Stomach (tissue), 8 donors: ENCODE measurements at regions not wholly inside any gene's neighbourhood (a gene's known extent, or its start where the extent isn't known, plus 50 kb on each side); places are given as distances from the start of the nearest gene placed in this dataset.

Experiments used
- DNase-seq, 2 donors: peaks; one replicate each; pipeline versions ENCODE4 v3.0.0 to v3.0.0-alpha.2; 2013 to 2019
- H3K27ac ChIP-seq, 5 donors: fragments of 200-600 bp in 4 of 5; sonication (generic) in 4 of 5; one replicate each; pipeline ENCODE4 v1.5.1; 2013 to 2019; ENCODE audit warnings: mild to moderate bottlenecking in 1 of 5, moderate library complexity in 1 of 5
- H3K27me3 ChIP-seq, 3 donors: fragments of 200-600 bp; sonication (generic); one replicate each; pipeline ENCODE4 v1.5.1; 2017 to 2019; ENCODE audit warnings: mixed run types in 1 of 3
- H3K36me3 ChIP-seq, 4 donors: fragments of 200-600 bp; sonication (generic); 1 replicate in 3 of 4; 2 replicates in 1 of 4; pipeline ENCODE4 v1.5.1; 2016 to 2019
- H3K4me1 ChIP-seq, 4 donors: fragments of 200-600 bp; sonication (generic); one replicate each; pipeline ENCODE4 v1.5.1; 2016 to 2019
- H3K4me3 ChIP-seq, 4 donors: fragments of 200-600 bp; sonication (generic) in 3 of 4; one replicate each; pipeline ENCODE4 v1.5.1; 2016 to 2019; ENCODE audit warnings: mild to moderate bottlenecking in 1 of 4
- H3K9me3 ChIP-seq, 4 donors: fragments of 200-600 bp; sonication (generic); one replicate each; pipeline ENCODE4 v1.5.1; 2016 to 2019
- EP300 ChIP-seq: sonication (generic); formaldehyde crosslinking; IDR thresholded peaks from one replicate; pipeline ENCODE4 v1.6.1; 2017; ENCODE audit warnings: antibody characterized with exemption
- POLR2A ChIP-seq, 4 donors: fragments of 450-650 bp; IDR thresholded peaks; one replicate each; pipeline ENCODE4 v1.6.1; 2016; ENCODE audit warnings: antibody characterized with exemption in 4 of 4, control low read depth in 2 of 4, mild to moderate bottlenecking in 1 of 4, moderate library complexity in 1 of 4
- POLR2AphosphoS5 ChIP-seq, 3 donors: sonication (generic); formaldehyde crosslinking; IDR thresholded peaks; one replicate each; pipeline ENCODE4 v1.6.1; 2016; ENCODE audit warnings: antibody characterized with exemption in 3 of 3
- WGBS, 5 donors: extraction: QIAGEN DNeasy Blood & Tissue Kit in 3 of 5; methylation state at CpG; one replicate each; pipeline versions ENCODE4 v1.1.5 to v1.1.7; 2013 to 2018; 5-methylcytosine and 5-hydroxymethylcytosine counted together
- intact Hi-C: fragments of 100-400 bp; cut with DNase I; formaldehyde crosslinking; loops from one replicate; pipeline ENCODE4 v1.15.1; 2023; ENCODE audit warnings: low total_unique reads
- TF ChIP-seq, protein P1 (sequence below), 7 experiments: fragments of 450-650 bp in 4 of 7; fragments of 200-600 bp in 3 of 7; sonication (generic) in 3 of 7; IDR thresholded peaks; one replicate each; pipeline ENCODE4 v1.5.1; 2016 to 2019; ENCODE audit warnings: antibody characterized with exemption in 7 of 7, control low read depth in 2 of 7, mild to moderate bottlenecking in 1 of 7
- donor health status: healthy with polysubstance abuse.
- donor health status: Bipolar disorder and iron deficiency.
- donor health status: healthy.

DNA sequence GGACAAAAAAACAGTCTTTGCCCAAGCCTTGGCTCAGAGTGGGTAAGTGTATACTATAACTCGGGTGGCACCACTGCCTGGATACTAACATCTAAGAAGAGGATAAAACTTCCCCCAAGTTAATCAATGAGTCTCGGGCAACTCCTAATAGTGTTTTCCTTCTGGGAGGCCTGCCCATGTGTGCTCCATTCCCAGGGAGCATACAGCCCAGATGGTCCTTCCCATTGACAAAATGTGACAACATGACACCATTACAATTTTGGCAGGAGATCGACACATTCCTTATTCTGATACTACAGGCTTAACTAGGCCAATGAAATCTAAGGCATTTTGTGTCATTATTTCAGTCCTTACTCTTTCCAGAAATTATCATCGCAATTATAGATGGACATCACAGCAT, 52.7 kb upstream of the CRIM1 start:
- Histone ChIP-seq H3K27me3 (no peaks in the 10 kb centered on the region), H3K9me3 (no peaks in the 10 kb centered on the region), H3K4me1 (no peaks in the 10 kb centered on the region), H3K36me3 (no peaks in the 10 kb centered on the region), H3K4me3 (no peak overlapping the region), H3K27ac (no peak overlapping the region)
- DNase-seq = no peak
- WGBS, 5 donors = 83 to 89% (median 88%) methylated on average over 4 of the region's 4 CpGs
- TF ChIP-seq POLR2AphosphoS5 (IDR thresholded peaks at IDR 0.05) (no peak), POLR2A (IDR thresholded peaks at IDR 0.05) (no peak), EP300 (no peak)
- TF ChIP-seq, protein P1, sequence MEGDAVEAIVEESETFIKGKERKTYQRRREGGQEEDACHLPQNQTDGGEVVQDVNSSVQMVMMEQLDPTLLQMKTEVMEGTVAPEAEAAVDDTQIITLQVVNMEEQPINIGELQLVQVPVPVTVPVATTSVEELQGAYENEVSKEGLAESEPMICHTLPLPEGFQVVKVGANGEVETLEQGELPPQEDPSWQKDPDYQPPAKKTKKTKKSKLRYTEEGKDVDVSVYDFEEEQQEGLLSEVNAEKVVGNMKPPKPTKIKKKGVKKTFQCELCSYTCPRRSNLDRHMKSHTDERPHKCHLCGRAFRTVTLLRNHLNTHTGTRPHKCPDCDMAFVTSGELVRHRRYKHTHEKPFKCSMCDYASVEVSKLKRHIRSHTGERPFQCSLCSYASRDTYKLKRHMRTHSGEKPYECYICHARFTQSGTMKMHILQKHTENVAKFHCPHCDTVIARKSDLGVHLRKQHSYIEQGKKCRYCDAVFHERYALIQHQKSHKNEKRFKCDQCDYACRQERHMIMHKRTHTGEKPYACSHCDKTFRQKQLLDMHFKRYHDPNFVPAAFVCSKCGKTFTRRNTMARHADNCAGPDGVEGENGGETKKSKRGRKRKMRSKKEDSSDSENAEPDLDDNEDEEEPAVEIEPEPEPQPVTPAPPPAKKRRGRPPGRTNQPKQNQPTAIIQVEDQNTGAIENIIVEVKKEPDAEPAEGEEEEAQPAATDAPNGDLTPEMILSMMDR (IDR thresholded peaks at IDR 0.05) = no peak
- intact Hi-C loops = no loop called here

GRCh38 chr2:36301843-36302242, 53.7 kb upstream of the CRIM1 start:
- Histone ChIP-seq H3K9me3 (no peaks in the 10 kb centered on the region), H3K4me3 (no peak overlapping the region), H3K4me1 (no peaks in the 10 kb centered on the region), H3K27me3 (no peaks in the 10 kb centered on the region), H3K36me3 (no peaks in the 10 kb centered on the region), H3K27ac (no peak overlapping the region)
- 69 to 92% (median 83%) methylated on average over 5 of the region's 5 CpGs for WGBS, 5 donors
- intact Hi-C loops = no loop called here
- no peak for DNase-seq
- no peak for TF ChIP-seq POLR2AphosphoS5 (IDR thresholded peaks at IDR 0.05)
- TF ChIP-seq POLR2A (IDR thresholded peaks at IDR 0.05) = no peak
- no peak for TF ChIP-seq EP300
- TF ChIP-seq, protein P1 (IDR thresholded peaks at IDR 0.05) = no peak

GRCh38 chr2:36300697-36301096, 54.9 kb upstream of the CRIM1 start:
- Histone ChIP-seq H3K9me3 (no peaks in the 10 kb centered on the region), H3K4me1 (no peaks in the 10 kb centered on the region), H3K27ac (no peak overlapping the region), H3K27me3 (no peaks in the 10 kb centered on the region), H3K36me3 (no peaks in the 10 kb centered on the region), H3K4me3 (no peak overlapping the region)
- WGBS, 5 donors = 87 to 93% (median 92%) methylated on average over 5 of the region's 5 CpGs
- DNase-seq = no peak
- TF ChIP-seq POLR2AphosphoS5 (IDR thresholded peaks at IDR 0.05) = no peak
- no peak for TF ChIP-seq POLR2A (IDR thresholded peaks at IDR 0.05)
- no peak for TF ChIP-seq EP300
- TF ChIP-seq, protein P1 (IDR thresholded peaks at IDR 0.05) = no peak
- intact Hi-C loops = no loop called here

DNA sequence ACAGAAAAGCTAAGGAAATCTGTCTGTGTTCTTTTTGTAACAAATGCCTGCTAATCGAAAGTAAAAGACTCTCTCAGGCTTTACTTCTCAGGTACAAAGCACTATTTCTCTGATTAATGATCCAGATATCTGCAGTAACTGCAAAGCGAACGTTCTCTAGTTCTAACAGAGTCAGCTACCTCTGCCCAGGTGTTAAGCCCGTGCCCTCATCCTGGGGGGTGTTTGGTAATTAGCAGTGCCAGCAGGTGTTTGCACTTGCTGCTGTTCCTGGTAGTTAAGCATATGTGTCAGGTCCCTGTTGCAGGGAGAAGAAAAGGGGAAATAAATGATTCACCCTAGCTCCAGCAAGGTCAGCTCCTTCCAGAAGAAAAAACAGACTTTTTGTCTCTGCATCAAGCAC, 58.8 kb upstream of the CRIM1 start:
- H3K9me3 ChIP-seq = no peaks in the 10 kb centered on the region
- H3K4me3 ChIP-seq = no peak overlapping the region
- intact Hi-C loops = no loop called here
- peak in 1 of 2 donors; percentile 55 for DNase-seq
- no peaks in the 10 kb centered on the region for H3K27me3 ChIP-seq
- H3K36me3 ChIP-seq = no peaks in the 10 kb centered on the region
- H3K27ac ChIP-seq = no peak overlapping the region
- 24 to 58% (median 36%) methylated on average over 4 of the region's 4 CpGs for WGBS, 5 donors
- H3K4me1 ChIP-seq = no peaks in the 10 kb centered on the region
- TF ChIP-seq, protein P1 (IDR thresholded peaks at IDR 0.05) = no peak
- TF ChIP-seq POLR2A (IDR thresholded peaks at IDR 0.05) (no peak), EP300 (no peak), POLR2AphosphoS5 (IDR thresholded peaks at IDR 0.05) (no peak)
